Smooth muscle cell of the brain vasculature (primary cell): ENCODE measurements at regions not wholly inside any gene's neighbourhood (a gene's known extent, or its start where the extent isn't known, plus 50 kb on each side); places are given as distances from the start of the nearest gene placed in this dataset.
"Not testable (repeated sequence)": the region's sequence is repeated elsewhere in the genome, so short reads cannot be mapped to it uniquely, and the experiment has no call there.

ENCODE experiments used
- DNase-seq: peaks from one replicate; pipeline ENCODE4 v3.0.0-alpha.2; 2012; ENCODE audit warnings: low read depth, low spot score

GRCh38 chr12:76180401-76181277, 96.2 kb upstream of the NAP1L1 start:
- DNase-seq, result no peak

GRCh38 chr12:76178452-76178851, 94.0 kb upstream of the NAP1L1 start:
- DNase-seq, result no peak

GRCh38 chr12:76177821-76178220, 93.3 kb upstream of the NAP1L1 start:
- DNase-seq, result no peak

- DNase-seq, result no peak
Observed at GRCh38 chr12:76176940-76177339, 92.5 kb upstream of the NAP1L1 start.

GRCh38 chr12:76175946-76176345, 91.5 kb upstream of the NAP1L1 start:
- DNase-seq, result not testable (repeated sequence)

- no peak for DNase-seq
Observed at GRCh38 chr12:76173756-76174155, 89.3 kb upstream of the NAP1L1 start.

GRCh38 chr12:76158518-76159321, 74.2 kb upstream of the NAP1L1 start:
- DNase-seq, result peak; percentile 18

GRCh38 chr12:76156726-76157125, 72.2 kb upstream of the NAP1L1 start:
- DNase-seq, result no peak

GRCh38 chr12:76156314-76156713, 71.8 kb upstream of the NAP1L1 start:
- DNase-seq, result no peak

GRCh38 chr12:76155157-76155670, 70.7 kb upstream of the NAP1L1 start:
- no peak for DNase-seq

- DNase-seq, result no peak
Observed at GRCh38 chr12:76153616-76154015, 69.1 kb upstream of the NAP1L1 start.

- DNase-seq, result no peak
Observed at GRCh38 chr12:76152181-76152807, 67.8 kb upstream of the NAP1L1 start.

- peak; percentile 32 for DNase-seq
Observed at GRCh38 chr12:76144245-76144549, 59.7 kb upstream of the NAP1L1 start.

GRCh38 chr12:76143343-76144244, 59.1 kb upstream of the NAP1L1 start:
- DNase-seq, result no peak

GRCh38 chr12:76142305-76142704, 57.8 kb upstream of the NAP1L1 start:
- DNase-seq, result no peak

- no peak for DNase-seq
Observed at GRCh38 chr12:76138656-76139055, 54.2 kb upstream of the NAP1L1 start.

- no peak for DNase-seq
Observed at GRCh38 chr12:76137606-76138005, 53.1 kb upstream of the NAP1L1 start.

GRCh38 chr12:76135456-76135855, 51.0 kb upstream of the NAP1L1 start:
- no peak for DNase-seq
